Renal pelvis (tissue), 1 donor: ENCODE measurements at regions not wholly inside any gene's neighbourhood (a gene's known extent, or its start where the extent isn't known, plus 50 kb on each side); places are given as distances from the start of the nearest gene placed in this dataset.

Source experiments
- DNase-seq: peaks from one replicate; pipeline ENCODE4 v3.0.0-alpha.2; 2013

GRCh38 chr4:30600246-30601017 is 119.7 kb upstream of the PCDH7 start:
- no peak for DNase-seq

- no peak for DNase-seq
These were observed 118.9 kb upstream of the PCDH7 start for GRCh38 chr4:30601070-30601865.

GRCh38 chr4:30605616-30606190 is 114.5 kb upstream of the PCDH7 start:
- no peak for DNase-seq

GRCh38 chr4:30610361-30610760 is 109.8 kb upstream of the PCDH7 start:
- no peak for DNase-seq

GRCh38 chr4:30614771-30615170 is 105.4 kb upstream of the PCDH7 start:
- no peak for DNase-seq

- DNase-seq = no peak
These were observed 103.1 kb upstream of the PCDH7 start for GRCh38 chr4:30616942-30617646.

GRCh38 chr4:30617836-30618235 is 102.3 kb upstream of the PCDH7 start:
- no peak for DNase-seq

GRCh38 chr4:30619679-30620078 is 100.5 kb upstream of the PCDH7 start:
- no peak for DNase-seq

GRCh38 chr4:30620711-30621110 is 99.5 kb upstream of the PCDH7 start:
- DNase-seq = no peak

- DNase-seq = no peak
These were observed 89.7 kb upstream of the PCDH7 start for GRCh38 chr4:30630431-30630830.

GRCh38 chr4:30632751-30633150 is 87.4 kb upstream of the PCDH7 start:
- DNase-seq = no peak

GRCh38 chr4:30641345-30641744 is 78.8 kb upstream of the PCDH7 start:
- no peak for DNase-seq

- no peak for DNase-seq
These were observed 77.6 kb upstream of the PCDH7 start for GRCh38 chr4:30642567-30642966.

- DNase-seq = no peak
These were observed 66.9 kb upstream of the PCDH7 start for GRCh38 chr4:30653291-30653690.

GRCh38 chr4:30656828-30657227 is 63.3 kb upstream of the PCDH7 start:
- DNase-seq = no peak

- no peak for DNase-seq
These were observed 52.2 kb upstream of the PCDH7 start for GRCh38 chr4:30667919-30668318.

GRCh38 chr4:30670206-30670605 is 50.0 kb upstream of the PCDH7 start:
- no peak for DNase-seq
